ENCODE measurements at regions not wholly inside any gene's neighbourhood (a gene's known extent, or its start where the extent isn't known, plus 50 kb on each side); places are given as distances from the start of the nearest gene placed in this dataset.

- DNase-seq (ENCODE audit: low read depth): no peak
- TF ChIP-seq, protein P1, sequence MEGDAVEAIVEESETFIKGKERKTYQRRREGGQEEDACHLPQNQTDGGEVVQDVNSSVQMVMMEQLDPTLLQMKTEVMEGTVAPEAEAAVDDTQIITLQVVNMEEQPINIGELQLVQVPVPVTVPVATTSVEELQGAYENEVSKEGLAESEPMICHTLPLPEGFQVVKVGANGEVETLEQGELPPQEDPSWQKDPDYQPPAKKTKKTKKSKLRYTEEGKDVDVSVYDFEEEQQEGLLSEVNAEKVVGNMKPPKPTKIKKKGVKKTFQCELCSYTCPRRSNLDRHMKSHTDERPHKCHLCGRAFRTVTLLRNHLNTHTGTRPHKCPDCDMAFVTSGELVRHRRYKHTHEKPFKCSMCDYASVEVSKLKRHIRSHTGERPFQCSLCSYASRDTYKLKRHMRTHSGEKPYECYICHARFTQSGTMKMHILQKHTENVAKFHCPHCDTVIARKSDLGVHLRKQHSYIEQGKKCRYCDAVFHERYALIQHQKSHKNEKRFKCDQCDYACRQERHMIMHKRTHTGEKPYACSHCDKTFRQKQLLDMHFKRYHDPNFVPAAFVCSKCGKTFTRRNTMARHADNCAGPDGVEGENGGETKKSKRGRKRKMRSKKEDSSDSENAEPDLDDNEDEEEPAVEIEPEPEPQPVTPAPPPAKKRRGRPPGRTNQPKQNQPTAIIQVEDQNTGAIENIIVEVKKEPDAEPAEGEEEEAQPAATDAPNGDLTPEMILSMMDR (IDR thresholded peaks at IDR 0.05; ENCODE audit: insufficient read depth, low read depth, low read length, missing control alignments): no peak
- H3K4me3 ChIP-seq (ENCODE audit: low read depth, low read length): no peak overlapping the region
Measured at GRCh38 chr2:40556739-40557138, 104.8 kb upstream of the SLC8A1 start.

- no peak overlapping the region for H3K4me3 ChIP-seq (ENCODE audit: low read depth, low read length)
- DNase-seq (ENCODE audit: low read depth): no peak
- TF ChIP-seq, protein P1 (IDR thresholded peaks at IDR 0.05; ENCODE audit: insufficient read depth, low read depth, low read length, missing control alignments): no peak
Measured at GRCh38 chr2:40558761-40559160, 106.9 kb upstream of the SLC8A1 start.

DNA sequence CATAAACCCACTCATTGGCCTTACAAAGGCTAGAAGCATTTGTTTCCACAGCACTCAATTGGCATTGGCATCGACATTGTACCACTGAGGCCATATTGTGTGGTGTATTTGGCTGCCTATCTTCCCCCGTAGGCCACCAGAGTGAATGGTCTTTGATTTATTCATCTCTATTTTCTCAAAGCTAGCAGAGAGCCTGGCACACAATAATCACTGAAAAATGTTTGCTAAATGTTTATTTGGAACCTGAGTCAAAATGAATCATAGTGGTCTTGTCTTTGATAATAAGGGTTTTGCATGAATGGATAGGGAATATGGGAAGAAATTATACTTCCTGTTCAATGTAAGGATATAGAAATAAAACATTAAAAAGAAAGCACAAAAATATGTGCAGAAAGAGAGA is 107.3 kb upstream of the SLC8A1 start:
- TF ChIP-seq, protein P1 (IDR thresholded peaks at IDR 0.05; ENCODE audit: insufficient read depth, low read depth, low read length, missing control alignments): no peak
- no peak for DNase-seq (ENCODE audit: low read depth)

DNA sequence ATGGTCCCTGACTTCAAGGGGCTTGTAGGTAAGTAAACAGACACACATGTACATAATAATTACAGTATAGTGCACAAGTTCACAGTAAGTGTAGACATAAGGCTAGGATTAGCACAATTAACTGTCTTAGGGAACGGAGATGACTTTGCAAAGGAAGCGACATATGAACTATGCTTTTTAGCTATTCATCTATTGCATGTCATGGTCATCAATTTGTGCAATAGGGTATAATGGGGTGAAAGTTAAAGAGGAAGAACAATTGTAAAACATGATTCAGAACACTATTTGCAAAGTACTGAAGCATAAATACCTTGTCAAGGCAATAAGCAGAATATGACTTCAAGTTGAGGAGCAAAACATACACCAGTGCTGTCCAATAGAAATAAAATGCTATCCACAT is 112.3 kb upstream of the SLC8A1 start:
- TF ChIP-seq, protein P1 (IDR thresholded peaks at IDR 0.05; ENCODE audit: insufficient read depth, low read depth, low read length, missing control alignments): no peak
- DNase-seq (ENCODE audit: low read depth): no peak
- no peak overlapping the region for H3K4me3 ChIP-seq (ENCODE audit: low read depth, low read length)

More for the DNA sequence above, 107.3 kb upstream of the SLC8A1 start:
- no peak overlapping the region for H3K4me3 ChIP-seq (ENCODE audit: low read depth, low read length)

GRCh38 chr2:40579247-40579646 is 127.4 kb upstream of the SLC8A1 start:
- TF ChIP-seq, protein P1 (IDR thresholded peaks at IDR 0.05; ENCODE audit: insufficient read depth, low read depth, low read length, missing control alignments): no peak
- H3K4me3 ChIP-seq (ENCODE audit: low read depth, low read length): no peak overlapping the region
- no peak for DNase-seq (ENCODE audit: low read depth)

DNA sequence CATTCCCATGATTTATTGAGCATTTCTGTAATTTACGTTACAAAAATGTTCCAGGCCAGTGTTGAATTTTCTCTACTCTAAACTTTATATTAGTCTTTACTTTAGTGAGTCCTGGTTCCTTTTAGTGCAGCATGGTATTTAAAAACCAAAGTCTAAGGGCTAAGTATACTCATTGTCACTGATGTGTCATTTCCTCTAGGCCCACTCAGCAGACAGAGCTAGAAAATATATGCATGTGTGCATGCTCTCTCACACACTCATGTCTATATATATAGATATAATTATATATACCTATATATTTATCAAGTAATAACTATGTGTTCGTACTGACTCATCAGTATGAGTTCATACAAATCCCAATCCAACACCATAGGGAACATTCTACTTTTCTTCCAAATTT is 132.5 kb upstream of the SLC8A1 start:
- TF ChIP-seq, protein P1 (IDR thresholded peaks at IDR 0.05; ENCODE audit: insufficient read depth, low read depth, low read length, missing control alignments): no peak
- H3K4me3 ChIP-seq (ENCODE audit: low read depth, low read length): no peak overlapping the region
- DNase-seq (ENCODE audit: low read depth): no peak

DNA sequence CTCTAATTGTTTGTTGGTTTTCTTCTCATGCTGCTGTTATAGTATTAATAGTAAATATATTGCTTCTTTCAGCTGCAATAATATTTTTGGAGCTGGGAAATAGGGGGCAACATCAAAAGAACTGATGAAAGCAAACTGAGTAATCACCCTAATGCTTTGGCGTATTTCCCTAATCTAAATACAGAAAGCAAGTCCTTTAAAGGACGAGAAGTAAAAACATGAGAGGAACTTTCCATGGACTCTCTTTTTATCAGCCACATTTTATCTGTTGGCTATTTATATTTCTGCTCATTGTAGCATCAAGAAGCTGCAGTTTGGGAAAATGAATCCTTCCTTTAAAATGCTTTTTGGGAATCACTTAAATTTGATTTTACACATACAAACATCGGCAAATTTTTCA is 139.9 kb upstream of the SLC8A1 start:
- TF ChIP-seq, protein P1 (IDR thresholded peaks at IDR 0.05; ENCODE audit: insufficient read depth, low read depth, low read length, missing control alignments): no peak
- H3K4me3 ChIP-seq (ENCODE audit: low read depth, low read length): no peak overlapping the region
- DNase-seq (ENCODE audit: low read depth): no peak

Data from GM12865 (cell line).